HCT116 (cell line): ENCODE measurements at regions not wholly inside any gene's neighbourhood (a gene's known extent, or its start where the extent isn't known, plus 50 kb on each side); places are given as distances from the start of the nearest gene placed in this dataset.

ENCODE experiments used
- ATAC-seq: fragments of 200-7000 bp; cut with Tn5 transposase; 2 replicates; pipeline ENCODE4 v1.9.1; 2020; ENCODE audit warnings: mild to moderate bottlenecking, moderate library complexity
- BruUV-seq: library from RNA; stranded (reverse); fragments of 400-500 nt; replicated peaks from 2 replicates; lab custom pipeline; 2021; lab: Mats Ljungman, UMichigan
- CTCF ChIA-PET: fragments of 300-600 bp; sonication (Branson Sonifier 250); formaldehyde crosslinking; loops from one replicate; lab custom pipeline; 2021; ENCODE audit warnings: antibody characterized with exemption; lab: Charles Lee
- POLR2A ChIA-PET: fragments of 300-600, 350-600 bp; sonication (Branson Sonifier 250); formaldehyde crosslinking; loops from one replicate; lab custom pipeline; 2021; ENCODE audit warnings: antibody characterized with exemption; lab: Charles Lee
- RAD21 ChIA-PET, 2 experiments: fragments of 300-600 bp; sonication (Branson Sonifier 250); formaldehyde crosslinking; loops; one replicate each; lab custom pipeline; 2023; ENCODE audit warnings: low total read pairs in 2 of 2; ENCODE audit not compliant: uncharacterized antibody in 2 of 2, unreplicated experiment in 2 of 2, low non-redundant PET in 1 of 2; lab: Charles Lee
- DNase-seq: peaks from one replicate; pipeline ENCODE4 v3.0.0-alpha.2; 2010; ENCODE audit warnings: low read depth, low spot score
- H2AFZ ChIP-seq: fragments of 200-600 bp; shearing (Covaris generic), sonication (generic); 2 replicates; pipeline ENCODE4 v1.6.1; 2017; ENCODE audit warnings: low read depth, mixed run types, mixed read lengths, antibody characterized with exemption, low read length; ENCODE audit not compliant: poor library complexity, severe bottlenecking
- H3K27ac ChIP-seq: 2 replicates; pipeline ENCODE4 v1.5.1; 2012; ENCODE audit warnings: low read depth, low read length
- H3K27me3 ChIP-seq: fragments of 200-600 bp; sonication (generic); 2 replicates; pipeline ENCODE4 v1.6.1; 2016; ENCODE audit warnings: mixed run types, low read length, mixed read lengths; ENCODE audit not compliant: insufficient read depth
- H3K36me3 ChIP-seq, 2 experiments: fragments of 200-500 bp in 1 of 2; fragments of 200-600 bp in 1 of 2; sonication (Bioruptor generic) in 1 of 2; sonication (generic) in 1 of 2; 2 replicates each; pipeline versions ENCODE4 v1.5.1 to v1.6.1; 2014 to 2016; ENCODE audit warnings: low read length in 2 of 2, inconsistent platforms in 1 of 2, mixed read lengths in 1 of 2, mixed run types in 1 of 2; ENCODE audit not compliant: insufficient read depth in 2 of 2, control insufficient read depth in 1 of 2
- H3K4me1 ChIP-seq, 2 experiments: fragments of 200-600 bp in 1 of 2; sonication (generic) in 1 of 2; 2 replicates each; pipeline versions ENCODE4 v1.5.1 to v1.6.1; 2012 to 2017; ENCODE audit warnings: low read length in 2 of 2, inconsistent platforms in 1 of 2, mild to moderate bottlenecking in 1 of 2, mixed read lengths in 1 of 2, mixed run types in 1 of 2, moderate library complexity in 1 of 2; ENCODE audit not compliant: insufficient read depth in 2 of 2, control insufficient read depth in 1 of 2
- H3K4me2 ChIP-seq: fragments of 200-600 bp; sonication (generic); 2 replicates; pipeline ENCODE4 v1.6.1; 2017; ENCODE audit warnings: mixed run types, low read length, mixed read lengths
- H3K4me3 ChIP-seq, 2 experiments: fragments of 200-600 bp in 1 of 2; sonication (generic) in 1 of 2; replicated peaks in 1 of 2; 2 replicates each; pipeline ENCODE4 v1.5.1; 2011 to 2016; ENCODE audit warnings: low read length in 2 of 2, control low read depth in 1 of 2, low read depth in 1 of 2, mild to moderate bottlenecking in 1 of 2, mixed read lengths in 1 of 2, mixed run types in 1 of 2
- H3K79me2 ChIP-seq: fragments of 200-600 bp; sonication (generic); 2 replicates; pipeline ENCODE4 v1.6.1; 2017; ENCODE audit warnings: mild to moderate bottlenecking, mixed run types, low read length, moderate library complexity, mixed read lengths; ENCODE audit not compliant: insufficient read depth
- H3K9ac ChIP-seq: fragments of 200-600 bp; sonication (generic); 2 replicates; pipeline ENCODE4 v1.6.1; 2016; ENCODE audit warnings: low read length, mixed read lengths
- H3K9me2 ChIP-seq: fragments of 200-600 bp; sonication (generic), shearing (Covaris generic); 2 replicates; pipeline ENCODE4 v1.6.1; 2017; ENCODE audit warnings: mixed run types, mild to moderate bottlenecking, moderate library complexity; ENCODE audit not compliant: insufficient read depth
- H3K9me3 ChIP-seq, 2 experiments: fragments of 200-500 bp in 1 of 2; fragments of 200-600 bp in 1 of 2; sonication (Bioruptor generic) in 1 of 2; sonication (generic) in 1 of 2; 2 replicates each; pipeline ENCODE4 v1.6.1; 2014 to 2017; ENCODE audit warnings: low read length in 2 of 2, mixed read lengths in 2 of 2, inconsistent platforms in 1 of 2, low read depth in 1 of 2, mild to moderate bottlenecking in 1 of 2, mixed run types in 1 of 2, moderate library complexity in 1 of 2; ENCODE audit not compliant: control insufficient read depth in 1 of 2, insufficient read depth in 1 of 2
- H4K20me1 ChIP-seq: fragments of 200-600 bp; sonication (generic), shearing (Covaris generic); 2 replicates; pipeline ENCODE4 v1.6.1; 2017; ENCODE audit warnings: mixed run types, mild to moderate bottlenecking, moderate library complexity; ENCODE audit not compliant: insufficient read depth
- CBX3 ChIP-seq: IDR thresholded peaks from 2 replicates; pipeline ENCODE4 v1.6.1; 2012; ENCODE audit warnings: low read depth
- CEBPB ChIP-seq: IDR thresholded peaks from 2 replicates; pipeline ENCODE4 v1.6.1; 2012; ENCODE audit warnings: low read depth
- CTCF ChIP-seq, 3 experiments: fragments of 200-600 bp in 1 of 3; sonication (generic) in 1 of 3; IDR thresholded peaks in 2 of 3; conservative IDR thresholded peaks in 1 of 3; 2 replicates each; pipeline ENCODE4 v1.5.1; 2012 to 2017; ENCODE audit warnings: low read depth in 2 of 3, low read length in 2 of 3, antibody characterized with exemption in 1 of 3, borderline replicate concordance in 1 of 3, control low read depth in 1 of 3, mild to moderate bottlenecking in 1 of 3, mixed read lengths in 1 of 3, mixed run types in 1 of 3, moderate library complexity in 1 of 3; ENCODE audit not compliant: insufficient read depth in 1 of 3
- EGR1 ChIP-seq: IDR thresholded peaks from 2 replicates; pipeline ENCODE4 v1.6.1; 2012; ENCODE audit warnings: low read depth
- EZH2phosphoT487 ChIP-seq: fragments of 200-600 bp; IDR thresholded peaks from 2 replicates; pipeline ENCODE4 v1.6.1; 2018; ENCODE audit warnings: antibody characterized with exemption, borderline replicate concordance
- FOSL1 ChIP-seq: IDR thresholded peaks from 2 replicates; pipeline ENCODE4 v1.6.1; 2012; ENCODE audit warnings: low read depth
- JUND ChIP-seq: IDR thresholded peaks from 2 replicates; pipeline ENCODE4 v1.6.1; 2012
- POLR2AphosphoS5 ChIP-seq: IDR thresholded peaks from 2 replicates; pipeline ENCODE4 v1.6.1; 2011; ENCODE audit warnings: mild to moderate bottlenecking, low read depth, low read length, moderate library complexity
- RAD21 ChIP-seq: IDR thresholded peaks from 2 replicates; pipeline ENCODE4 v1.6.1; 2012; ENCODE audit warnings: low read depth, mild to moderate bottlenecking
- SIN3A ChIP-seq: IDR thresholded peaks from 2 replicates; pipeline ENCODE4 v1.6.1; 2012; ENCODE audit warnings: low read depth
- SP1 ChIP-seq: IDR thresholded peaks from 2 replicates; pipeline ENCODE4 v1.6.1; 2012; ENCODE audit warnings: low read depth
- SRF ChIP-seq: IDR thresholded peaks from 2 replicates; pipeline ENCODE4 v1.6.1; 2012; ENCODE audit warnings: low read depth
- YY1 ChIP-seq: IDR thresholded peaks from 2 replicates; pipeline ENCODE4 v1.6.1; 2011; ENCODE audit warnings: low read length, low read depth, moderate library complexity, mild to moderate bottlenecking; ENCODE audit not compliant: insufficient replicate concordance; ENCODE audit errors: extremely low read depth
- ZBTB33 ChIP-seq: IDR thresholded peaks from 2 replicates; pipeline ENCODE4 v1.6.1; 2011; ENCODE audit warnings: mild to moderate bottlenecking, low read length, moderate library complexity; ENCODE audit not compliant: insufficient replicate concordance; ENCODE audit errors: extremely low read depth
- ZFX ChIP-seq: fragments of 450-650 bp; IDR thresholded peaks from 2 replicates; pipeline ENCODE4 v1.6.1; 2017
- intact Hi-C: fragments of 100-400 bp; cut with micrococcal nuclease; formaldehyde crosslinking; loops from 2 replicates; pipeline ENCODE4 v1.10.0; 2022

- H4K20me1 ChIP-seq = no peaks in the 10 kb centered on the region
- no peaks in the 10 kb centered on the region for H3K36me3 ChIP-seq
- H3K9me2 ChIP-seq = no peaks in the 10 kb centered on the region
- H2AFZ ChIP-seq = no peak overlapping the region
- H3K27me3 ChIP-seq = no peaks in the 10 kb centered on the region; the same call in 1 of the 2 replicates
- H3K27ac ChIP-seq = no peak overlapping the region
- no peak for ATAC-seq
- intact Hi-C loops = no loop called here
- no peaks in the 10 kb centered on the region for H3K4me1 ChIP-seq
- no peaks in the 10 kb centered on the region for H3K79me2 ChIP-seq
- CTCF ChIA-PET = no interaction called here
- TF ChIP-seq EGR1 = no peak
- no peak for TF ChIP-seq CBX3
- TF ChIP-seq POLR2AphosphoS5 = no peak
- TF ChIP-seq SRF = no peak
- no peak for TF ChIP-seq FOSL1
- TF ChIP-seq EZH2phosphoT487 = no peak
- no peak for TF ChIP-seq CEBPB
- TF ChIP-seq CTCF (IDR thresholded peaks at IDR 0.05 in 2 of 3, conservative IDR thresholded peaks at IDR 0.05 in 1 of 3; ENCODE audit: borderline replicate concordance in 1 of 3, insufficient read depth in 1 of 3, low read depth in 2 of 3, low read length in 2 of 3) = no peak
- no peak for TF ChIP-seq JUND
- no peak for TF ChIP-seq ZBTB33
- no peak for TF ChIP-seq SIN3A
- TF ChIP-seq RAD21 = no peak
- no peak for TF ChIP-seq SP1
- no peak for TF ChIP-seq YY1
- no peak for TF ChIP-seq ZFX
- TF ChIP-seq, all 23 proteins: peak for 0
- Histone ChIP-seq H3K4me2 (no peak overlapping the region), H3K9ac (no peak overlapping the region), H3K9me3 (no peaks in the 10 kb centered on the region), H3K4me3 (no peak overlapping the region)
- no peak for DNase-seq
- POLR2A ChIA-PET = no interaction called here
- BruUV-seq = no TSS peak
- RAD21 ChIA-PET = no interaction called here
Measured at GRCh38 chr9:106753155-106753671, 109.8 kb upstream of the ZNF462 start.
